ENCODE measurements at regions not wholly inside any gene's neighbourhood (a gene's known extent, or its start where the extent isn't known, plus 50 kb on each side); places are given as distances from the start of the nearest gene placed in this dataset.

DNA sequence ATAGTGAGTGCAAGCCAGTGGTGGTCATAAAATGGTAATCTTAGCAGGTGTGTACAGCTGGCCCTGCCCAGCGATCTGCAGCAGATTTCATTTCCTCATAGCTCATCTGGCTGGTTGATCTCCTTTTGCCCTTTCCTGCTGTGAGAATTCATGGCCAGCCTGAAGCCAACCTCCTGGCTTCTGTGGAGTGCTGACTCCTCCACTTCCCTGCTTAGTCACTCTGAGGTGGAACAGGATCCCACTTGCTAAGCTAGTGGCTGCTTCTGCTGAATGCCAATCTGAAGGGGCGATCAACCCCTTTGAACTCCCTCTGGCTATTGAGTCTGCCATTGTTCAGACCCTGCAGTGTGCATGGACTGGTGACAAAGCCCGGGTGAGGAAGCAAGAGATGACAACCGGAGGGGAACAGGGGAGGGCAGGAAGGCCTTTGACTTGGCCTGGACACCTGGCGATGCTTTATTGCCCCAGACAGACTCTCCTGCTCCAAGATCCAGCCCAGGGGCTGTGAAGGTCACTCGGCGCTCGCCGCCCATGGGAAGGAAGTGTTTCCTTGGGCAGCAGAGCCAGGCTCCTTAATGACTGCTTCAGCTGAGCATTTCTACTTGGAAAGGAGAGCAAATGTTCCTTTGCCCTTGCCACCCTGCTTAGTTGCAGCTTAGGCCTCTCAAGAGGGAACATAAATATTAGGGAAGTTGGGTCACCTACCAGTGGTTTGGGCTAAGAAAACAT is 341.1 kb downstream of the ZSWIM6 start:
- TF ChIP-seq, protein P1, sequence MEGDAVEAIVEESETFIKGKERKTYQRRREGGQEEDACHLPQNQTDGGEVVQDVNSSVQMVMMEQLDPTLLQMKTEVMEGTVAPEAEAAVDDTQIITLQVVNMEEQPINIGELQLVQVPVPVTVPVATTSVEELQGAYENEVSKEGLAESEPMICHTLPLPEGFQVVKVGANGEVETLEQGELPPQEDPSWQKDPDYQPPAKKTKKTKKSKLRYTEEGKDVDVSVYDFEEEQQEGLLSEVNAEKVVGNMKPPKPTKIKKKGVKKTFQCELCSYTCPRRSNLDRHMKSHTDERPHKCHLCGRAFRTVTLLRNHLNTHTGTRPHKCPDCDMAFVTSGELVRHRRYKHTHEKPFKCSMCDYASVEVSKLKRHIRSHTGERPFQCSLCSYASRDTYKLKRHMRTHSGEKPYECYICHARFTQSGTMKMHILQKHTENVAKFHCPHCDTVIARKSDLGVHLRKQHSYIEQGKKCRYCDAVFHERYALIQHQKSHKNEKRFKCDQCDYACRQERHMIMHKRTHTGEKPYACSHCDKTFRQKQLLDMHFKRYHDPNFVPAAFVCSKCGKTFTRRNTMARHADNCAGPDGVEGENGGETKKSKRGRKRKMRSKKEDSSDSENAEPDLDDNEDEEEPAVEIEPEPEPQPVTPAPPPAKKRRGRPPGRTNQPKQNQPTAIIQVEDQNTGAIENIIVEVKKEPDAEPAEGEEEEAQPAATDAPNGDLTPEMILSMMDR (IDR thresholded peaks at IDR 0.05), result no peak
- no peak for TF ChIP-seq POLR2A (IDR thresholded peaks at IDR 0.05)

Data from lower leg skin (tissue), 3 donors.